ENCODE measurements at regions not wholly inside any gene's neighbourhood (a gene's known extent, or its start where the extent isn't known, plus 50 kb on each side); places are given as distances from the start of the nearest gene placed in this dataset.

GRCh38 chr5:115433918-115434317 lies 110.7 kb downstream of the FEM1C start:
- Histone ChIP-seq H3K27me3 (ENCODE audit: insufficient read depth, low read length) (no peaks in the 10 kb centered on the region), H3K9me3 (ENCODE audit: control insufficient read depth, low read depth, low read length) (no peaks in the 10 kb centered on the region), H3K9ac (ENCODE audit: extremely low read depth, insufficient read length, low read length) (no peak overlapping the region), H2BK5ac (ENCODE audit: insufficient read length, low read length) (no peak overlapping the region), H3K79me2 (ENCODE audit: insufficient read depth, low read length) (no peaks in the 10 kb centered on the region), H4K91ac (ENCODE audit: insufficient read length, low read depth, low read length) (no peak overlapping the region), H2BK12ac (ENCODE audit: insufficient read length, low read depth, low read length) (no peak overlapping the region), H3K56ac (ENCODE audit: insufficient read length, low read depth, low read length) (no peak overlapping the region), H3K27ac (ENCODE audit: insufficient read length, low read depth, low read length) (no peak overlapping the region), H4K8ac (replicated peaks; ENCODE audit: insufficient read length, low read depth, low read length) (no peak overlapping the region), H3T11ph (ENCODE audit: low read length) (no peak overlapping the region), H2AK5ac (ENCODE audit: insufficient read length, low read length) (no peak overlapping the region), H2BK120ac (ENCODE audit: low read depth, low read length, poor library complexity, severe bottlenecking) (no peak overlapping the region), H3K4ac (ENCODE audit: low read depth, low read length) (no peak overlapping the region), H2AFZ (ENCODE audit: low read length) (no peak overlapping the region), H2BK20ac (ENCODE audit: low read depth, low read length, poor library complexity, severe bottlenecking) (no peak overlapping the region), H3K79me1 (ENCODE audit: insufficient read depth, low read depth, low read length, poor library complexity, severe bottlenecking) (no peaks in the 10 kb centered on the region), H3K14ac (ENCODE audit: insufficient read depth, low read length) (no peak overlapping the region), H3K23ac (ENCODE audit: insufficient read length, low read depth, low read length) (no peak overlapping the region), H3K23me2 (ENCODE audit: insufficient read length, low read depth, low read length, poor library complexity, severe bottlenecking) (no peaks in the 10 kb centered on the region), H4K5ac (ENCODE audit: insufficient read length, low read depth, low read length) (no peak overlapping the region), H3K18ac (ENCODE audit: insufficient read length, low read depth, low read length) (no peak overlapping the region), H3K4me1 (ENCODE audit: insufficient read depth, low read length) (no peaks in the 10 kb centered on the region), H4K20me1 (ENCODE audit: control insufficient read depth, insufficient read depth, insufficient read length) (no peaks in the 10 kb centered on the region), H2BK15ac (ENCODE audit: low read depth, low read length) (no peak overlapping the region), H3K4me2 (ENCODE audit: insufficient read depth, insufficient read length, low read length) (no peak overlapping the region)
- Mint-ChIP-seq H3K36me3 (ENCODE audit: insufficient read depth in 1 of 3, low read depth in 3 of 3) (peaks cover 0 to 6% (median 0%) of the 10 kb centered on the region in 3 experiments; a peak in 2 of 7 replicates), H3K27me3 (ENCODE audit: low read depth) (no peaks in the 10 kb centered on the region; the same call in 1 of the 2 replicates), H3K4me1 (peaks cover 0 to 1% of the 10 kb centered on the region in 2 experiments; a peak in 1 of 4 replicates), H3K4me3 (no peak overlapping the region), H3K27ac (no peak overlapping the region), H3K9me3 (peaks cover 5% of the 10 kb centered on the region in 2 experiments; a peak in 4 of 5 replicates)
- no peak for TF ChIP-seq CTCF (conservative IDR thresholded peaks at IDR 0.05)
- DNase-seq: no peak
